Activated T-cell treated with anti-CD3 and anti-CD28 coated beads, Interleukin-2, amount 50 U/mL, for 72 hours (primary cell): ENCODE measurements at regions not wholly inside any gene's neighbourhood (a gene's known extent, or its start where the extent isn't known, plus 50 kb on each side); places are given as distances from the start of the nearest gene placed in this dataset.

ENCODE experiments used
- ATAC-seq, 2 donors: fragments of 150-1000 bp; cut with Tn5 transposase; replicated peaks in 1 of 2; 2 replicates each; pipeline ENCODE4 v1.10.0; 2021; ENCODE audit warnings: moderate library complexity in 2 of 2, mild to moderate bottlenecking in 1 of 2
- DNase-seq, 2 donors: peaks; one replicate each; pipeline ENCODE4 v3.0.0; 2021 to 2022; ENCODE audit warnings: mixed read lengths in 1 of 2
- H3K27ac Mint-ChIP-seq: one replicate; pipeline ENCODE4 v1.8.0; 2022; ENCODE audit warnings: mild to moderate bottlenecking, moderate library complexity, mixed read lengths
- H3K27me3 Mint-ChIP-seq: one replicate; pipeline ENCODE4 v1.8.0; 2022; ENCODE audit warnings: low read depth, mixed read lengths
- H3K36me3 Mint-ChIP-seq, 2 donors: one replicate each; pipeline ENCODE4 v1.8.0; 2022; ENCODE audit warnings: mixed read lengths in 2 of 2, mild to moderate bottlenecking in 1 of 2; ENCODE audit not compliant: insufficient read depth in 2 of 2
- H3K4me1 Mint-ChIP-seq: one replicate; pipeline ENCODE4 v1.8.0; 2022; ENCODE audit warnings: low read depth, mixed read lengths
- H3K4me3 Mint-ChIP-seq, 2 donors: one replicate each; pipeline ENCODE4 v1.8.0; 2022; ENCODE audit warnings: mild to moderate bottlenecking in 2 of 2, mixed read lengths in 2 of 2, moderate library complexity in 2 of 2
- H3K9me3 Mint-ChIP-seq, 2 donors: one replicate each; pipeline ENCODE4 v1.8.0; 2022; ENCODE audit warnings: mixed read lengths in 2 of 2

DNA sequence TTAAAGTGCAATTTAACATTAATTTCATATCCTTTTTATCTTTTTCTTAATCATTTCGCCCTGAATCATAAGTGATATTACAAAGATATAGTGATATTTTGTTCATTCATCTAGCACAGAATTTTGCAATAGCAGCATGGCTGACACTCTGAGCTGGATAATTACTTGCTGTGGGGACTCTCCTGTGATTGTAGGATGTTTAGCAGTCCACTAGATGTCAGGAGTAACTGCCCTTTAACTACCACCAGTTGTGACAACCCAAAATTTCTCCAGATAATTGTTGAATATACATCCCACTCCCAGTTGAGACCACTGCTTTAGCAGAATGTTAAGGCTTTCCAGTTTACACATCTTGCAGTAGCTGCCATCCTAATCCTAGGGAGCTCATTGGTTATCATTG, 196.8 kb upstream of the MBNL1 start:
- Mint-ChIP-seq H3K36me3 (no peaks in the 10 kb centered on the region), H3K4me1 (peaks cover 6% of the 10 kb centered on the region), H3K27ac (no peak overlapping the region), H3K4me3 (no peak overlapping the region), H3K9me3 (no peaks in the 10 kb centered on the region), H3K27me3 (no peaks in the 10 kb centered on the region)
- DNase-seq = no peak
- ATAC-seq = peak; percentile 64 to 69

DNA sequence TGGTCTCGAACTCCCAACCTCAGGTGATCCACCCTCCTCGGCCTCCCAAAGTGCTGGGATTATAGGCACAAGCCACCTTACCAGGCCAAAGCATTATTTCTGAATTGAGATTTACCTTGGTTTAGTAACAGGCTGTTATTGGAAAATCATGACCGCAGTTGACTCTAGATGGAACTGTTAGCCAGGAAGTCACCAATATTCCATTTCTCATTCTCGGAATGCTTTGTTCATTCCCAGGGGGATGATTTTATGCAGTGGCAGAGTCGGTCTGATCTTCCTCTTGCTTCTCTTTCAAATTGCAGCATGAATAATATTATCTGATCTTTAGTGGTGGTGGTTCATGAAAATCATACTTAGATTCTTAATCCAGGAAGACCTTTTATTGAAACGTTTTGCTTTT, 195.5 kb upstream of the MBNL1 start:
- DNase-seq (no peak), ATAC-seq (no peak)
- H3K4me3 Mint-ChIP-seq = no peak overlapping the region
- H3K36me3 Mint-ChIP-seq = no peaks in the 10 kb centered on the region
- H3K27me3 Mint-ChIP-seq = no peaks in the 10 kb centered on the region
- peaks cover 6% of the 10 kb centered on the region for H3K4me1 Mint-ChIP-seq
- H3K27ac Mint-ChIP-seq = no peak overlapping the region
- H3K9me3 Mint-ChIP-seq = no peaks in the 10 kb centered on the region

DNA sequence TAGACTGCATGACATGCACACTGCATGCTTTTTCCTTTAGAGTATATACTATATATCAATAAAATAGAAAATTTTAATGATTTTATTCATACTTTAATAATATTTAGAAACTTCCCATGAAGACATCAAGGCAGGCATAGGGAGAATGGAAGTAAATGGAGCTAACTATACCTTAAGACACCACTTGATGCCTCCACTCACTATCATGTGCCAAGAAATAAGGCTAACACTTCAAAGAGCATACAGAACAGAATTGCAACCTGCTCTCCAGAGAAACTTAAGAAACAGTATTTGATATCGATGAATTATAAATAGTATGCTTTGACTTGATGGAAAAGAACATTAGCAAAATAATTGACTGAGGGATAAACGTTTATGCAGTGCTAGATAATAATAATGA, 192.6 kb upstream of the MBNL1 start:
- H3K9me3 Mint-ChIP-seq = peaks cover 3 to 6% of the 10 kb centered on the region in 2 donors
- peaks cover 3 to 4% of the 10 kb centered on the region in 2 donors for H3K36me3 Mint-ChIP-seq
- ATAC-seq (no peak), DNase-seq (no peak)
- no peak overlapping the region for H3K4me3 Mint-ChIP-seq
- H3K27me3 Mint-ChIP-seq = no peaks in the 10 kb centered on the region
- no peak overlapping the region for H3K27ac Mint-ChIP-seq
- H3K4me1 Mint-ChIP-seq = peaks cover 11% of the 10 kb centered on the region

DNA sequence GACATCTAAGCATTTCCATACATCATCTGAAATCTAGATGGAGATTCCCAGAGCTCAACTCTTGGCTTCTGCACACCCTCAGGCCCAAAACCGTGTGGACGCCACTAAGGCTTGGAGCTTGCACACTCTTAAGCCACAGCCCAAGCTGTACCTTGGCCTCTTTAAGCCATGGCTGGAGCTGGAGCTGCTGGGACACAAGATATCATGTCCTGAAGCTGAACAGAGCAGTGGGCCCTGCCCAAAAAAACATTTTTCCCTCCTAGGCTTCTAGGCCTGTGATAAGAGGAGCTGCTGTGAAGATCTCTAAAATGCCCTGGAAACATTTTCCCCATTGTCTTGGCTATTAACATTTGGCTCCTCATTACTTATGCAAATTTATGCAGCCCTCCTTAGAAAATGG, 188.7 kb upstream of the MBNL1 start:
- no peaks in the 10 kb centered on the region for H3K27me3 Mint-ChIP-seq
- no peak overlapping the region for H3K4me3 Mint-ChIP-seq
- H3K9me3 Mint-ChIP-seq = peaks cover 5 to 6% of the 10 kb centered on the region in 2 donors
- no peak for ATAC-seq
- H3K36me3 Mint-ChIP-seq = peaks cover 3 to 4% of the 10 kb centered on the region in 2 donors
- peaks cover 11% of the 10 kb centered on the region for H3K4me1 Mint-ChIP-seq
- H3K27ac Mint-ChIP-seq = no peak overlapping the region
- no peak for DNase-seq

DNA sequence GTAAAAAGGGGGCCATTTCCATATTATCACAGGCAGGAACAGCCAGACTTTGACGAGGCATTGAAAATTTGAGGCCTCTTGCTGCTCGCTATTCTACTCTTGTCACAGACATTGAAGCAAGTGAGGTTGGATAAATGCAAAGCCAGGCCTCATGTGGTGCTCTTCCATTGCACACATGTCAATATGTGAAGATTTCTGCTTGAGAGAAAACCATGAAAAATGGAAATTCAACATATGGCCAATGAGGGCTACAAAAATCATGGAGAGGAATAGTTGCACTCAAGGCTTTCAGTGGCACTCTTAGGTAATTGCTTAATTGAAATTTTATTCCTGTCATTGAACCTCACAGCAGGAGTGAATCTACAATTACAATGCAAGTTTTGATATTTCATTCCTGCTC, 185.6 kb upstream of the MBNL1 start:
- Mint-ChIP-seq H3K27ac (no peak overlapping the region), H3K27me3 (no peaks in the 10 kb centered on the region), H3K4me3 (no peak overlapping the region), H3K36me3 (peaks cover 3 to 4% of the 10 kb centered on the region in 2 donors), H3K9me3 (peaks cover 5 to 6% of the 10 kb centered on the region in 2 donors), H3K4me1 (peaks cover 5% of the 10 kb centered on the region)
- no peak for ATAC-seq
- no peak for DNase-seq

DNA sequence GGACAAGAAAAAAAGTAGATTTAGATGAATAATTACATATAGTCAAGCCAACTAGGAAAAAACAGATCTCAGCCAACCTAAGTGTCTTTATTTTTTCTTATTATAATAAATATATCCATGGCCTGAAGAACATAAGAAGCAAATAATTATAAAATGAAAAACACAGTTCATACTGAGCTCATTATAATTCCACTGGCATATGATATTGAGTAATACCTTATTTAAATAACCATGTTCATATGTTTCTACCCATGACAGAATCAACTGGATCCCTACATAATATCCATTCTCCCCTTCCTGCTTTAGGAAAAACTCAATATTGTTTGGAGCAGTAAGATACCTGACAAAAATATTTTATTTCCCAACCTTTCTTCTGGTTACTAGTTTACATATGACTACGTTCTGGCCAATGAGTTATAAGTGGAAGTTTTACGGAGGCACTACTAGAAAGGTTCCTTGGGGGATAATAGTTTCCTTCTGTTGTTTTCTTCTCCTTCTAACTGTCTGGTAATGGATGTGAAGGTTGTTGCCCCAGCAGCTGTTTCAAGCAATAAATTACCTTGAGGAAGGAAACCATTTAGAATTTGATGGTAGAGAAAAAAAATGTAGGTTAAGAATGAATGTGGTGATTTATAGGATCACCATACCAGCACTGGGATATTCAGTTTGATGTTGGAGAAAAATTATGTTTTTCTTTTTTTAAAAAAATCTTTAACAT, 184.1 kb upstream of the MBNL1 start:
- DNase-seq (no peak), ATAC-seq (no peak)
- Mint-ChIP-seq H3K9me3 (peaks cover 3 to 4% of the 10 kb centered on the region in 2 donors), H3K4me1 (peaks cover 5% of the 10 kb centered on the region), H3K27ac (no peak overlapping the region), H3K27me3 (no peaks in the 10 kb centered on the region), H3K4me3 (no peak overlapping the region), H3K36me3 (peaks cover 3 to 4% of the 10 kb centered on the region in 2 donors)

DNA sequence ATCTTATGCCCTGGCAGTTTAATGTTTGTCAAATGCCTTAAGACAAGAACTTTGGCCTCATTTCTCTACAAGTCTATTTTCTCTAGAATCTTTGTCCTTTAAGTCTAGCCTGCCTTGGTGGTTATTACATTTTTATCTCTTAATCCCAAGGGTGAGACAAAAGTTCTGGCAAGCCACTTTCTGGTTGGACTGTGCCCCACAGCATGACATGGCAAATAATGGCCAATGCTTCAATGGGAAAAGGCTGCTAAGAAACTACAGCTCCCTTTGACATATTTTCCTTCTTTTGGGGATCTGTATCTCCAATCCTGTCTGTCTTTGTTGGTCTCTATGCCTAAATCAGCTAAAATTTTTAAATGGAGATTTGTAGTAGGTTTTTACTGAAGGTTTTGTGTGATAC, 181.6 kb upstream of the MBNL1 start:
- Mint-ChIP-seq H3K4me3 (no peak overlapping the region), H3K4me1 (no peaks in the 10 kb centered on the region), H3K36me3 (no peaks in the 10 kb centered on the region), H3K27ac (no peak overlapping the region), H3K27me3 (no peaks in the 10 kb centered on the region), H3K9me3 (no peaks in the 10 kb centered on the region)
- ATAC-seq (no peak), DNase-seq (no peak)

DNA sequence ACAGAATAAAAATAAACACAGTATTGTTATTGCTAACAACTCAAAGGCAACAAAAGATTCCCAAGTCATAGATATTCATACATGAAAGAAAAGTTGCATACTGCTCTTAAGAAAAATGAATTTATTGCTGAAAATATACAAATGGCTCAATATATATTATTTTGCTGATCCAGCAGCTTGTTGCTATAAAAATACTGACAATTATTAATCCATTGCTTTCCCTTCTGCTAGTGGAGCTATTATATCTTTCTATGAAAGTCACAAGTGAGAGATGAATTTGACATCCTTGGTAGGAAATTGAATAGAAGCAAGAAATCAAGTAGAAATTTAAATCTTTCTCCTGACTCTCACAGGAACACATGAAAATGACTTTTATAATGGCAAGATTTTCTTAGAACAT, 179.2 kb upstream of the MBNL1 start:
- Mint-ChIP-seq H3K4me3 (no peak overlapping the region), H3K9me3 (no peaks in the 10 kb centered on the region), H3K27me3 (no peaks in the 10 kb centered on the region), H3K27ac (no peak overlapping the region), H3K4me1 (no peaks in the 10 kb centered on the region), H3K36me3 (no peaks in the 10 kb centered on the region)
- DNase-seq (no peak), ATAC-seq (no peak)

DNA sequence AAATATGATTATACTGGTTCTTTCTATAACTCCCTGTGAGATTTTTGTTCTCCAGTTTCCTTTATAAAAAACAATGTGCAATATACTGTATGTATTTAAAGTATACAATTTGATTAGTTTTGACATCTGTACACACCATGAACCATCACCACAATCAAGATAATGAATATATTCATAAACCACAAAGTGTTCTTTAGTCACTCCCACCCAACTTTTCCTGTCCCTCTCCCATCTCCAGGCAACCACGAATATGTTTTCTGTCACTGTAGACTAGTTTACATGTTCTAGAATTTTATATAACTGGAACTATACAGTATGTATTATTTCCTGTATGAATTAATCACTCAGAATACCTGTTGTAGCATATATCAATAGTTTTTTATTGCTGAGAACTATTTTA, 177.0 kb upstream of the MBNL1 start:
- no peaks in the 10 kb centered on the region for H3K36me3 Mint-ChIP-seq
- ATAC-seq = no peak
- no peaks in the 10 kb centered on the region for H3K9me3 Mint-ChIP-seq
- H3K27ac Mint-ChIP-seq = no peak overlapping the region
- H3K4me3 Mint-ChIP-seq = no peak overlapping the region
- H3K4me1 Mint-ChIP-seq = no peaks in the 10 kb centered on the region
- no peaks in the 10 kb centered on the region for H3K27me3 Mint-ChIP-seq
- no peak for DNase-seq

DNA sequence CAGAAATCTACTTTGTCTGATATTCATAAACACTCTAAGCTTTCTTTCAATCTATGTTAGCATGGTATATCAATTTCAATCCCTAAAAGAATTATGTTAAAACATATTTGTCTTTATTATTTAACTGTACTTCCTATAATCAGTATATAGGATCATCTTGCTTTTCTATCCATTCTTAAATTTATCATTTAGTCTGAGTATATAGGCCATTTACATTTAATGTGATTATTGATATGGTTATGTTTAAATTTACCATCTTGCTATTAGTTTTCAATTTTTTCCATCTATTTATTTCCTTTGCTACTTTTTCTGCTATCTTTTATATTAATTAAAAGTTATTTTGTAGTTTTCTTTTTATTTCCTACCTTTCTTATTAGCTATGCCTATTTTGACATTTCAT, 174.8 kb upstream of the MBNL1 start:
- H3K27ac Mint-ChIP-seq = no peak overlapping the region
- H3K36me3 Mint-ChIP-seq = no peaks in the 10 kb centered on the region
- no peaks in the 10 kb centered on the region for H3K4me1 Mint-ChIP-seq
- ATAC-seq (no peak), DNase-seq (no peak)
- no peaks in the 10 kb centered on the region for H3K9me3 Mint-ChIP-seq
- H3K4me3 Mint-ChIP-seq = no peak overlapping the region
- H3K27me3 Mint-ChIP-seq = no peaks in the 10 kb centered on the region

DNA sequence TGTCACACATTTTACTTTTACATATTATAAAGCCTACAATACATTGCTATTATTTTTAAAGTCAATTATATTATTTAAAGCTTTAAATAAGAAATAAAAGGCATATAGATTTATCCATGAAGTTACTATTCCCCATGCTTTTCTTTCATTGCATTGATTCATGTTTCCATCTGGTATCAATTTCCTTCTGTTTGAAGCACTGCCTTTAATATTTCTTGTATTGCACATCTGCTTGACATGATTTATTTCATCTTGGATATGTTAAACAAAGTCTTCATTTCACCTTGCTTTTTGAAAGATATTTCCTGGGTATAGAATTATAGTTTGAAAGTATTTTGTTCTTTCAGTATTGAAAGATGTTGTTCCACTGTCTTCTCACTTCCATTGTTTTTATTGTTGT, 174.3 kb upstream of the MBNL1 start:
- Mint-ChIP-seq H3K4me1 (no peaks in the 10 kb centered on the region), H3K9me3 (no peaks in the 10 kb centered on the region), H3K27ac (no peak overlapping the region), H3K36me3 (no peaks in the 10 kb centered on the region), H3K27me3 (no peaks in the 10 kb centered on the region), H3K4me3 (no peak overlapping the region)
- no peak for ATAC-seq
- no peak for DNase-seq

DNA sequence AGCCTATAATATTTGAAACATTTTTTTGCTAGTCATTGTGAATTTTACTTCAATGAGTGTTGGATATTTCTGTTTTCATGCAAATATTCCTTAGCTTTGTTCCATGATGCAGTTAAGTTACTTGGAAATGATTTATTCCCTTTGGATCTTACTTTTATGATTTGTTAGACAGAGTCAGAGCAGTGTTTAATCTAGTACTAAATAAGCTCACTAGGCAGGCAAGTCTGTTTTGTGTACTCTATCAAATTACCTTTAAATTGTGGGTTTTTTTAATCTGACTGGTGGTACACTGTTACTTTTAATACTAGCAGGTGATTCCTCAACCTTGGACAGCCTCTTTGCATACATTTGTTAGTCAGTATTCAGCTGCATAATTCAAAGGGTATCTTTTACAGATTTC, 173.3 kb upstream of the MBNL1 start:
- ATAC-seq (no peak), DNase-seq (no peak)
- Mint-ChIP-seq H3K27me3 (no peaks in the 10 kb centered on the region), H3K4me1 (no peaks in the 10 kb centered on the region), H3K4me3 (no peak overlapping the region), H3K9me3 (no peaks in the 10 kb centered on the region), H3K36me3 (no peaks in the 10 kb centered on the region), H3K27ac (no peak overlapping the region)

DNA sequence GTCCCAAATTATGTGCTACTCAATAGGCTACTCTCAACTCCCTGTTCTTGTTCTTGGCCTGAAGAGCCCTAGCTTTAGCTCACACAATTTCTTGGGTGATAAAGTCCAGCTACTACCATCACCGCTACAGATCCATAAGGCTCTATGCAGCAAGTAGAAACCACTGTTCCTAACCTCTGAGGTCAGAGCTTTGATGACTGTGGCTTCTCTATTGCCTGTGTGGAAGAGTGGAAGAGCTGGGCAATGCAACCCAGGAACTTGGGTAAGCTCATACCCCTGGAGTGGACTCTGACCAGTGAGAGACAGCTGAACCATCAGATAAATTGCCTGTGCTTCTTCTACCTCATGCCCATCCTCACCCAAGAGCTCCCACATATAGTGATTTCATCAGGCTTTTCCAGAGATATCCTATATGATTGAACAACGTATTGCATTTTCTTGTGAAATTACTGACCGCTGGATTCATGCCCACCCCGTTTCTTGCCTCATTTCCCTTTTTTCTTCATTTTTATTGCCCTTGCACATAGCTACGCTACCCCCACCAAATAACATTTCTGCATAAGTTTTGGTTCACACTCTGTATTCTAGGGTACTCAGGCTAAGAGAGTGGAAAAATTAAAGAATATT, 172.3 kb upstream of the MBNL1 start:
- Mint-ChIP-seq H3K27me3 (no peaks in the 10 kb centered on the region), H3K4me1 (no peaks in the 10 kb centered on the region), H3K27ac (no peak overlapping the region), H3K4me3 (no peak overlapping the region), H3K36me3 (no peaks in the 10 kb centered on the region), H3K9me3 (no peaks in the 10 kb centered on the region)
- ATAC-seq (no peak), DNase-seq (no peak)

DNA sequence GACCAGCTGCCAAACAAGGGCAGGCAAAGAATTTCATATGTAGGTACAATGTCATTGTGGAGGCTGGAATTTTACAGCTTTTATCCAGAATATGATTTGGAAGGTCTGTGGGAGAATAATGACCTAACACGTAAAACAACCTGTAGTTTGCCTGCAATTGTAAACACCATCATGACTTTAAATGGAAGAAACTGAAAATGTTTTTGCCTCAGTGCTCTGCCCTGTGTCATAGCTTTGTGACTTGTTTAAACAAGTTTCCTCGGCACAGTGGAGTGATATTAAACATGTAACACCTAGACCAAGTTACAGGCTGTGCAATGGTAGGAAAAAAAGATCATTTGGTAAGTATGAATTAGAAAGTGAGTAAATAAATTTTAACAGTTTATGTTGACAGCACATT, 171.6 kb upstream of the MBNL1 start:
- H3K27me3 Mint-ChIP-seq = no peaks in the 10 kb centered on the region
- DNase-seq (no peak), ATAC-seq (no peak)
- H3K27ac Mint-ChIP-seq = no peak overlapping the region
- no peaks in the 10 kb centered on the region for H3K9me3 Mint-ChIP-seq
- H3K36me3 Mint-ChIP-seq = no peaks in the 10 kb centered on the region
- H3K4me1 Mint-ChIP-seq = no peaks in the 10 kb centered on the region
- no peak overlapping the region for H3K4me3 Mint-ChIP-seq
